Stimulated activated memory B cell treated with anti-CD40 and anti-IgM and Interleukin-4, amounts not matched to agents 10 μg/mL and 1 μg/mL and 100 μg/mL, for 72 hours (primary cell): ENCODE measurements at regions not wholly inside any gene's neighbourhood (a gene's known extent, or its start where the extent isn't known, plus 50 kb on each side); places are given as distances from the start of the nearest gene placed in this dataset.

Experiments
- ATAC-seq: fragments of 150-1000 bp; cut with Tn5 transposase; 2 replicates; pipeline ENCODE4 v1.10.0; 2021
- H3K27ac Mint-ChIP-seq: one replicate; pipeline ENCODE4 v1.8.0; 2022; ENCODE audit warnings: mild to moderate bottlenecking, mixed read lengths
- H3K27me3 Mint-ChIP-seq: one replicate; pipeline ENCODE4 v1.8.0; 2022; ENCODE audit warnings: mixed read lengths
- H3K36me3 Mint-ChIP-seq: one replicate; pipeline ENCODE4 v1.8.0; 2022; ENCODE audit warnings: mixed read lengths
- H3K4me1 Mint-ChIP-seq: one replicate; pipeline ENCODE4 v1.8.0; 2022; ENCODE audit warnings: mixed read lengths
- H3K4me3 Mint-ChIP-seq: one replicate; pipeline ENCODE4 v1.8.0; 2022; ENCODE audit warnings: mild to moderate bottlenecking, moderate library complexity, mixed read lengths
- H3K9me3 Mint-ChIP-seq: one replicate; pipeline ENCODE4 v1.8.0; 2022; ENCODE audit warnings: mixed read lengths

DNA sequence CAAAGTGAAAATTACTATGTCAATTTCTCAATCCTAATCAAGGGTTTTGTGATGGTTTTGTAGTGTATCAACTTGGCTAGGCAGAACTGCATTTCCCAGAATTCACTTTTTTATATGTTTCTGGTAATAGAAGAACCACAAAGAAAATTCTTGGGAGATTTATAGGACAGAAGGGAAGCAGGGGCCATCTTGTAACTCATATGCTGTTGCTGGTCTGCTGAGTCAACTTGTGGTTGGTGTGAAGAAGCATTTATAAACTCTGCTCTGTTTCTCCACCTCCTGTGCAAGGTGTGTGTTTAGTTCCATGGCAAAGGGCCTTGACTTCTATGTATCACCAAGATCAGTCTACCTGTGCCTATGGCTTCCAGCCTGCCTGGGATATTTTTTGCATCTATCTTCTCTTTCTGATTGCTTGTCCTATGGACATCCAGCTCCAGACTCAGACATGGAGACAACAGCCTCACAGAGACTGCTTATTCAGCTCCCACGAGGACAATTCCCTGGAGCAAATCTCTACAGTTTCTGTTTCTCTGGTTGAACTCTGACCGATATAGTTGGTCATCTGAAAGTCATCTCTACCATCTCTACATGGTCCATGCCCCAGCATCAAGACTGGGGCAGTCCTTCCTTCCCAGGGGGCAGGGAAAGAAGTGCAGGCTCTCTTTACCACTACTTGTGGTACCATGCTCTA is 364.3 kb upstream of the DDHD1 start:
- Mint-ChIP-seq H3K27ac (no peak overlapping the region), H3K9me3 (peaks cover under 1% of the 10 kb centered on the region), H3K4me3 (no peak overlapping the region)

DNA sequence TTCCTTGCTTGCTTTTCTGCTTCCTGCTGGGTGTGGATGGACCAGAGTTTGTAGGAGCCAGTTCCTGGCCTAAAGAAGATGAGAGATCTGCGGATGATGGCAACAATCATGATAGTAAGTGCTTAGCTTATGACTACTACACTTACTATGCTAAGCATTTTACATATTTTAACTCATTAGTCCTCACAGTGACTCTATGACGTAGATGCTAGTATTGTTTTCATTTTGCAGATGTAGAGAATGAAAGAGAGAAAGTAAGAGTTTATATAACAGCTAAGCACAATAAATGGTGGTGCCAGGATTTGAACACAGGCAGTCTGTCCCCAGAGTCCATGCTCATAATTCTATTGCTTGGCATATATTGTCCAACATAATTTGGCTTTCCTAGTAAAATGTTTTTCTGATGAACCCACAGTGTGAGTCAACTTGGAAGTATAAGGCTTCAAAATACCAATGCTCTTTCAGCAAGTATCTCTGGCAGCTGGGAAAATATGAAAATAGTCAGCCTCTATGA is 363.2 kb upstream of the DDHD1 start:
- ATAC-seq, result no peak
- Mint-ChIP-seq H3K4me3 (no peak overlapping the region), H3K36me3 (no peaks in the 10 kb centered on the region), H3K9me3 (no peaks in the 10 kb centered on the region), H3K27me3 (no peaks in the 10 kb centered on the region), H3K4me1 (no peaks in the 10 kb centered on the region), H3K27ac (no peak overlapping the region)

More for the DNA sequence above, 364.3 kb upstream of the DDHD1 start:
- Mint-ChIP-seq H3K27me3 (no peaks in the 10 kb centered on the region), H3K4me1 (no peaks in the 10 kb centered on the region), H3K36me3 (no peaks in the 10 kb centered on the region)
- no peak for ATAC-seq

- H3K27ac Mint-ChIP-seq, result no peak overlapping the region
- no peaks in the 10 kb centered on the region for H3K27me3 Mint-ChIP-seq
- no peak for ATAC-seq
- no peaks in the 10 kb centered on the region for H3K9me3 Mint-ChIP-seq
- no peak overlapping the region for H3K4me3 Mint-ChIP-seq
- H3K36me3 Mint-ChIP-seq, result no peaks in the 10 kb centered on the region
- H3K4me1 Mint-ChIP-seq, result no peaks in the 10 kb centered on the region
Measured at GRCh38 chr14:53515276-53515675, 362.2 kb upstream of the DDHD1 start.

GRCh38 chr14:53514197-53514596 is 361.1 kb upstream of the DDHD1 start:
- H3K4me1 Mint-ChIP-seq, result no peaks in the 10 kb centered on the region
- no peaks in the 10 kb centered on the region for H3K9me3 Mint-ChIP-seq
- H3K27me3 Mint-ChIP-seq, result no peaks in the 10 kb centered on the region
- H3K27ac Mint-ChIP-seq, result no peak overlapping the region
- H3K36me3 Mint-ChIP-seq, result no peaks in the 10 kb centered on the region
- no peak overlapping the region for H3K4me3 Mint-ChIP-seq
- no peak for ATAC-seq

GRCh38 chr14:53510281-53510912 is 357.3 kb upstream of the DDHD1 start:
- no peaks in the 10 kb centered on the region for H3K36me3 Mint-ChIP-seq
- H3K9me3 Mint-ChIP-seq, result peaks cover 4% of the 10 kb centered on the region
- no peaks in the 10 kb centered on the region for H3K27me3 Mint-ChIP-seq
- ATAC-seq, result no peak
- no peak overlapping the region for H3K4me3 Mint-ChIP-seq
- no peaks in the 10 kb centered on the region for H3K4me1 Mint-ChIP-seq
- H3K27ac Mint-ChIP-seq, result no peak overlapping the region

DNA sequence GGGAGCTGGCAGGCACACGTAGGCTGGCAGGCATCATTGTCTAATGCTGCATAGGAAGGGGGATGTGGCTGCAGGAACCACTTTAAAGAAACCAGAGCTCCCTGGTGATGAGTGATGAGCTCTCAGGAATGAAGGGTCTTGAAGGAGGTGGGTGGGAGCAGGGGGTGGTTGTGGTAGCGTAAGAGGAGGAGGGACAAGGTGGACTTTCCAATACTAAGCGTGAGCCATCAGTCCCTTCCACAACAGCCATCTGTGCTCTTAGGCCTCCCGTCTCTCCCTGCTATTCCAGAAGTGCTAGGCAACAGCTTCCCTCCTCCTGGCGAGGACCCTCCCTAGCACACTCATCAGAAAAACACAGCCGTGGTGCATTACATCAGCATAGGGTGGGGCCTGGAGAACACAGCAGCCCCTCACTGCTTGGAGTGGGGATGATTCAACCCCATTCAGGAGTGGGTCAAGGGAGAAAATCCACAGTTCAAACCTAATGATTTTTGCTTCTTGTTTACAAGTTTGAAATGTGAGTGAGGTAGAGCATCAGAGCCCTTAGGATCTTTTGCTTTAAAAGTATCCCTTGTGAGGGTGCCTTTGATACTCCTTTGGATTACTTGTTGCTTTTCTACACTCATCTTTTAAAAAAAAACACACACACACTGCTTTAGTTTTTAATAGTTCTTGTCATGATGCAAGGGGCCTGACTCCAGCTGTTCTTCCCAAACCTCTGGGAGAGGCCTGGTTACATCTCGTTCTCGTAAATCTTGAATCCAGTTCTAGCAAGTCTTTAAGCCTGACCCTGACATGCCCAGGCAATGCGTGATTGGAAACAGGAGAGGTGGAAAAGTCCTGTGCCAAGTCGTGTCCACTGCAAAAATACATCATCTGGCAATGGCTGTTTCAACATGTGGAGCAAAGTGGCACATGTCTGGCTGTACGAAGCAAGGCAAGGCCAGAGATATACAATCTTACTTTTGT is 356.4 kb upstream of the DDHD1 start:
- ATAC-seq, result no peak
- no peaks in the 10 kb centered on the region for H3K4me1 Mint-ChIP-seq
- H3K27me3 Mint-ChIP-seq, result no peaks in the 10 kb centered on the region
- H3K36me3 Mint-ChIP-seq, result no peaks in the 10 kb centered on the region
- no peak overlapping the region for H3K4me3 Mint-ChIP-seq
- H3K27ac Mint-ChIP-seq, result no peak overlapping the region
- H3K9me3 Mint-ChIP-seq, result peaks cover 7% of the 10 kb centered on the region

DNA sequence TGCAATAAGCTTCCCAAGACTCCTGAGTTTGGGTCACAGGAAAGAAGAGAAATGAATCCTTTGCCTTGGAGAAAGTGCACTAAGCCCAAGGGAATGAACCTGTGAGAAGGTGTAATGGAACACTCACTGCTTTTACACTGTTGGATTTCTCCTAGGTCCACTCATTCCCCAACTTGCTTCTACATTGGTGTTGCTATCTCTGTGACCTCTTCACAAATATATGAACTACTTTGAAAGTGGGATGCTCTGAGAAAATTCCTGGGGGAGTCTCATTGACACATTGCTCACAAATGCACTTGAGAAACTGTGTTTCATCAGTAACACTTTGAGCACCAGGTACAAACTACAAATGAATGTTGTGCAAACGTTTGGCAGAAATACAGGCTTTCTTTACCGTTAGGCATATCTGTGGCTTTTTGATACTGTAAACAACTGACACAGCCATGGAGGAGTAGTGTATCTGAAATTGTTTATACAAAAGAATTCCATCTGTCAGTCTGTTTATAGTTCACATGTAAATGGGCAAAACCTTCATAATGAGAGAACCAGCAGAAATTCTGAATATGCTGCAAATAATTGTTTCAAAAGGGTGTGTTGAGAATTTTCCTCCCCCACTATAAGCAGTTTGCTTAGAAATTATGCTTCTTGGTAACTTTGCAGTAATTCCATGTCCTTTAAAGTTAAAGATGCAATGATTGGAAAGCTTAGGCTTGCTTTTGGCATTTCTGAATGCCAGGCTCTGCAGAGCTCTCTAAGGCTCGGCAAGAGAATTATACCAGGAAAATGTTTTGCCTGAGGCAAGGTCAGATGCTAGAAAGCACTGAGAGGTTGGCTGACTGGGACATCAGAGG is 348.5 kb upstream of the DDHD1 start:
- Mint-ChIP-seq H3K4me3 (no peak overlapping the region), H3K36me3 (no peaks in the 10 kb centered on the region), H3K9me3 (peaks cover 21% of the 10 kb centered on the region), H3K27ac (no peak overlapping the region), H3K27me3 (peaks cover 14% of the 10 kb centered on the region), H3K4me1 (no peaks in the 10 kb centered on the region)
- no peak for ATAC-seq

DNA sequence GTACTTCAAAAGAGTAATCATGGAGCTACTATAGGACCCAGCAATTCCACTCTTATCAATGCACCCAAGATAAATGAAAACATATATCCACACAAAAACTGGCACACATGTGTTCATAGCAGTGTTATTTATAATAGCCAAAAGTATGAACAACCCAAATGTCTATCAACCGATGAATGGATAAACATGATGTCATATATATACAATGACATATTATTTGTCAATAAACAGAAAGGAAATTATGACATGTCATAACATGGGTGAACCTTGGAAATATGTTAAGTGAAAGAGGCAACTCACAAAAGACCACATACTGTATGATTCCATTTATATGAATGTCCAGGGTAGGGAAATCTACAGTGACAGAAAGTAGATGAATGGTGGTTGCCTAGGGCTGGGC is 347.1 kb upstream of the DDHD1 start:
- H3K36me3 Mint-ChIP-seq, result no peaks in the 10 kb centered on the region
- H3K9me3 Mint-ChIP-seq, result peaks cover 20% of the 10 kb centered on the region
- no peaks in the 10 kb centered on the region for H3K4me1 Mint-ChIP-seq
- no peak overlapping the region for H3K4me3 Mint-ChIP-seq
- no peak overlapping the region for H3K27ac Mint-ChIP-seq
- H3K27me3 Mint-ChIP-seq, result peaks cover 14% of the 10 kb centered on the region
- no peak for ATAC-seq

DNA sequence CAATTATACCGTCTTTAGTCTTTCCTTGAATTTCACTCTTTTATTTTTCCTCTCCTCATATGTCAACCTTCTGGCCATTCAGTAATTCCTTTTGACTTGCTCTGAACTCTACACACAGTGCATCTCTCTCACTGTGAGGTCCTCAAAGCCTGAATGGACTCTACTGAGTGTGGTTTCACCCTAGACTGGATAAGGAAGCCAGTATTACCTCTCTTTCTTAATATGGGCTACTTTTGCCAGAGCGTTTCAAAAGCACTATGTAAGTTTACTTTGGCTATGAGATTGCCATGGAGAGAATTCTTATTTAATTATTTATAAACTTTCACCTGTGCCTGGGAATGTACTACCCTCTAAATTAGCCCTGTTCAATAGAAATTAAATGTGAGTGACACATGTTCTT is 343.5 kb upstream of the DDHD1 start:
- peaks cover 14% of the 10 kb centered on the region for H3K27me3 Mint-ChIP-seq
- no peak for ATAC-seq
- no peak overlapping the region for H3K27ac Mint-ChIP-seq
- no peaks in the 10 kb centered on the region for H3K36me3 Mint-ChIP-seq
- H3K4me1 Mint-ChIP-seq, result no peaks in the 10 kb centered on the region
- peaks cover 3% of the 10 kb centered on the region for H3K9me3 Mint-ChIP-seq
- H3K4me3 Mint-ChIP-seq, result no peak overlapping the region

GRCh38 chr14:53495846-53496343 is 342.8 kb upstream of the DDHD1 start:
- ATAC-seq, result no peak
- no peak overlapping the region for H3K4me3 Mint-ChIP-seq
- no peak overlapping the region for H3K27ac Mint-ChIP-seq
- H3K27me3 Mint-ChIP-seq, result peaks cover 14% of the 10 kb centered on the region
- H3K9me3 Mint-ChIP-seq, result peaks cover 3% of the 10 kb centered on the region
- H3K4me1 Mint-ChIP-seq, result no peaks in the 10 kb centered on the region
- H3K36me3 Mint-ChIP-seq, result no peaks in the 10 kb centered on the region

DNA sequence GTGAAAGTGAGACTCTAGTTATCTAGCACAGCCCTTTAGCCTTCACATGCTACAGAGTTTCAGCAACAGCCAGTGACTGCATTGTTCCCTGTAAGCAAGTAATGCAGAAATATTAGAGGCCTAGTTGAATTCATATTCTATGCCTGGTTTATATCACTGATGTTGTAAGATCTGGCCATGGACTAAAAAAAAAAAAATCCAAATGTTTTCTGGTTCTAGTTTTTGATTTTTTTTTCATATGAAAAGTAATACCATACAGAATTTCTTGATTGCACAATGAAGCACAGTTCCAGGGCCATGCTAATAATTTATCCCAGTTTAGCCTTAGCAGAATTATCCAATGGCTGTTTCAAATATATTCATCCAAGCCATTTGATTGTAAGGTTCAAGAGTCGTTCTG is 341.5 kb upstream of the DDHD1 start:
- peaks cover 14% of the 10 kb centered on the region for H3K27me3 Mint-ChIP-seq
- H3K4me3 Mint-ChIP-seq, result no peak overlapping the region
- peaks cover 3% of the 10 kb centered on the region for H3K9me3 Mint-ChIP-seq

DNA sequence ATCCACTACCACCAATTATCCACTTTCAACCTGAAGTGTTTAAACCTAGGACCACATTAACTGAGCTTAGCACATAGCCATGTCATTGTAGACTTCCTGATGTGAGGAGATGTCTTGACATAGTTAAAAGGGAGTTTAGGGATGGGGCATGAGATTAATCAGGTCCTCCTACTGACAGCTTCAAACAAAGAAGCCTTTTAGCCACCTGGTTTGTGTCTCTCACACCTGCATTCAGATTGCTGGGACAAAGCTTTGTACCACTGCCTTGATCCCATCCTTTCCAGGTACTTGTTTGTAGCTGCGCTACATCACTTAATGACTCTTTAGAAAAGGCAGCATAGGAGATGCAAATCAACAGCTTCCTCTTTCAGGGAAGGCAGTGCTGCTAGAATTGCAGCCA is 340.7 kb upstream of the DDHD1 start:
- Mint-ChIP-seq H3K4me1 (no peaks in the 10 kb centered on the region), H3K27me3 (peaks cover 14% of the 10 kb centered on the region)
- no peak for ATAC-seq

More for the DNA sequence above, 341.5 kb upstream of the DDHD1 start:
- Mint-ChIP-seq H3K36me3 (no peaks in the 10 kb centered on the region), H3K4me1 (no peaks in the 10 kb centered on the region), H3K27ac (no peak overlapping the region)
- ATAC-seq, result no peak

DNA sequence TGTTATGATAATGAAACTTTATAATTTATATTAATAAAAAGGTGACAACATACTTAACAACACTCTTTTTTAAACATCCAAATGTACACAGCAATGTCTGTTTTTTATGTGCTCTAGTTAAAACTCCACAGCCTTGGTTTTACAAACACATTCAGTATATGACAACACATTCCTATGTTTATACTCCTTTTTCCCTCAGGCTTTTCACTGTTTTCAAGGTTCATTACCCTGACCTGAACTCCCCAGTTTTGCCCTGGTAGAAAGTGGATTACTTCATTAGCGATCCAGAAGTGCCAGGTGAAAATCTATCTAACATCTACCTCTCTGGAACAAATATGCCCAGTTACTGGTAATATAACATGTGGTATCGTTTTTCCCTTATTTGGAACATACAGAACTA is 340.2 kb upstream of the DDHD1 start:
- H3K27ac Mint-ChIP-seq, result no peak overlapping the region
- H3K9me3 Mint-ChIP-seq, result peaks cover 3% of the 10 kb centered on the region

More for the DNA sequence above, 340.7 kb upstream of the DDHD1 start:
- no peak overlapping the region for H3K27ac Mint-ChIP-seq
- H3K4me3 Mint-ChIP-seq, result no peak overlapping the region
- no peaks in the 10 kb centered on the region for H3K36me3 Mint-ChIP-seq
- H3K9me3 Mint-ChIP-seq, result peaks cover 3% of the 10 kb centered on the region

DNA sequence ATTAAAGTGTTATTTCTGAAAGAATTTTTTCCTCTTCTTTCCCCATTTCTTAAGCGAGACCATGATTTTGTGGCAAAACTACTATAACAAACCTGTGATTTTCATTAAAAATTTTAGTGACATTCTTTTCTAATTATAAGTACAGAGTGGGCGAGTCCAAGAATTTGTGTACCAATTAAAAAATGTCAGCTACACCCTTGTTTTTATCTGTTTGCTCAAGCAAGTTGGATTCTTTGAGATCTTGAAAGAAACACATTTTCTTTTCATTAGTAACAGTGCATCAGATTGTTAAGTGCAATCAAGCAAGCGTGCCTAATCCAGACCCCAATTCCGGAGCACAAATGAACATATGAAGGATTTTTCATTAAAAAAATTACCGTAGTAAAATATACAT is 338.8 kb upstream of the DDHD1 start:
- Mint-ChIP-seq H3K27ac (no peak overlapping the region), H3K27me3 (no peaks in the 10 kb centered on the region)
- ATAC-seq, result no peak

More for the DNA sequence above, 340.2 kb upstream of the DDHD1 start:
- Mint-ChIP-seq H3K4me3 (no peak overlapping the region), H3K4me1 (no peaks in the 10 kb centered on the region), H3K36me3 (no peaks in the 10 kb centered on the region), H3K27me3 (peaks cover 9% of the 10 kb centered on the region)
- ATAC-seq, result no peak

More for the DNA sequence above, 338.8 kb upstream of the DDHD1 start:
- Mint-ChIP-seq H3K9me3 (peaks cover 3% of the 10 kb centered on the region), H3K4me1 (no peaks in the 10 kb centered on the region), H3K4me3 (no peak overlapping the region), H3K36me3 (no peaks in the 10 kb centered on the region)
